ENCODE measurements at regions not wholly inside any gene's neighbourhood (a gene's known extent, or its start where the extent isn't known, plus 50 kb on each side); places are given as distances from the start of the nearest gene placed in this dataset.

DNA sequence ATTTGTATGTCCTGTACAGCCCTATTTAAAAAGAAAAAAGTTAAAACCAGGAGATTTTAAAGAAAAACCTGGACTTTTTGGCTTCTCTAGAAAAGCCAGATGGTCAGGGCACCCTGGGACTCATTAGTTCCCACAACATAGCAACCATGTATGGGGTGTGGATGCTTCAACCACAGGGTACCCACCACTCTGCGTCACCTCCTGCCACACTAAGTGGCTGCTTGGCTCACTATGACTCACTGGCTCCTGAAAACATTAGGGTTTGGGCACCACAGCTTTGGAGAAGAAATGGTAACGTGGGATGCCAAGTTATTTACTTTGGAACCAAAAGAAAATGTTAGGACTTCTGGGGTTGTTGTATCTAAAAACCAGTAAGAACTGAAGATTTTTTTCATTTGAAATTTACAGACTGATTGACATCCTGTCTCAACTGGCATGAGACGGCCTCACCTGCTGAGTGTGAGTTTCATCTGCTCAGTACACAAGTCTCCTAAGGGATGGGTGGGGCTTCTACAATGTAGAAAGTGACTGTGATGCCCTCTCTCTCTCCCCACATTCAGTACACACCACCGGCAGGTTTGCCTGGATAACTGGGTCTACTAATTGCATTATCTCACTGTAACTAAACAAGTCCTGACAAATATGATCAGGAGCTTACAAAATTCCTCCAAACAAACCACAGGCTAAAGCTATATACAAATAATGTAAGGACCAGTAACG, 103.9 kb downstream of the ESM1 start:
- TF ChIP-seq, protein P1, sequence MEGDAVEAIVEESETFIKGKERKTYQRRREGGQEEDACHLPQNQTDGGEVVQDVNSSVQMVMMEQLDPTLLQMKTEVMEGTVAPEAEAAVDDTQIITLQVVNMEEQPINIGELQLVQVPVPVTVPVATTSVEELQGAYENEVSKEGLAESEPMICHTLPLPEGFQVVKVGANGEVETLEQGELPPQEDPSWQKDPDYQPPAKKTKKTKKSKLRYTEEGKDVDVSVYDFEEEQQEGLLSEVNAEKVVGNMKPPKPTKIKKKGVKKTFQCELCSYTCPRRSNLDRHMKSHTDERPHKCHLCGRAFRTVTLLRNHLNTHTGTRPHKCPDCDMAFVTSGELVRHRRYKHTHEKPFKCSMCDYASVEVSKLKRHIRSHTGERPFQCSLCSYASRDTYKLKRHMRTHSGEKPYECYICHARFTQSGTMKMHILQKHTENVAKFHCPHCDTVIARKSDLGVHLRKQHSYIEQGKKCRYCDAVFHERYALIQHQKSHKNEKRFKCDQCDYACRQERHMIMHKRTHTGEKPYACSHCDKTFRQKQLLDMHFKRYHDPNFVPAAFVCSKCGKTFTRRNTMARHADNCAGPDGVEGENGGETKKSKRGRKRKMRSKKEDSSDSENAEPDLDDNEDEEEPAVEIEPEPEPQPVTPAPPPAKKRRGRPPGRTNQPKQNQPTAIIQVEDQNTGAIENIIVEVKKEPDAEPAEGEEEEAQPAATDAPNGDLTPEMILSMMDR (conservative IDR thresholded peaks at IDR 0.05 in 1 of 2, IDR thresholded peaks at IDR 0.05 in 1 of 2; ENCODE audit: low read depth in 1 of 2, low read length in 2 of 2), result no peak
- no peak for TF ChIP-seq EZH2 (IDR thresholded peaks at IDR 0.05; ENCODE audit: low read length, missing control alignments)
